ENCODE measurements at regions not wholly inside any gene's neighbourhood (a gene's known extent, or its start where the extent isn't known, plus 50 kb on each side); places are given as distances from the start of the nearest gene placed in this dataset.

DNA sequence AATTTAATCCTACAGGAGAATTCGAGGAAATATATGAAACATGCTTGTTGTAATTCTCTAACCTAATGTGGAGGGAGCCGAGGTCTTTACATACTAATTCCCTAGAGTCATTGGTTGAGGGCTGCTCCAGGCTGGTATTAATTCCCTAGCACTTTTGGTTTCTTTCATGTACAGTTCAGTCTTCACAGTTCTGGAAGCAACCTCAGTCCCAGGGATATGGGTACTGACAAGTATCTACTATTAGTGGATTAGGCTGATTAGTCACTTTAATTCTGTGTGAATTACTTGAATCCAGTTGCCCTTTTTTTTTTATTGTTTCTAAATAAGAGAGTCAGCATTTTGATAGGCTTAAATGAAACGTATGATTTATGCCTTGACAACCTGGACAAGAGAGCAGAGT is 172.3 kb upstream of the HTR2A start:
- TF ChIP-seq, protein P1, sequence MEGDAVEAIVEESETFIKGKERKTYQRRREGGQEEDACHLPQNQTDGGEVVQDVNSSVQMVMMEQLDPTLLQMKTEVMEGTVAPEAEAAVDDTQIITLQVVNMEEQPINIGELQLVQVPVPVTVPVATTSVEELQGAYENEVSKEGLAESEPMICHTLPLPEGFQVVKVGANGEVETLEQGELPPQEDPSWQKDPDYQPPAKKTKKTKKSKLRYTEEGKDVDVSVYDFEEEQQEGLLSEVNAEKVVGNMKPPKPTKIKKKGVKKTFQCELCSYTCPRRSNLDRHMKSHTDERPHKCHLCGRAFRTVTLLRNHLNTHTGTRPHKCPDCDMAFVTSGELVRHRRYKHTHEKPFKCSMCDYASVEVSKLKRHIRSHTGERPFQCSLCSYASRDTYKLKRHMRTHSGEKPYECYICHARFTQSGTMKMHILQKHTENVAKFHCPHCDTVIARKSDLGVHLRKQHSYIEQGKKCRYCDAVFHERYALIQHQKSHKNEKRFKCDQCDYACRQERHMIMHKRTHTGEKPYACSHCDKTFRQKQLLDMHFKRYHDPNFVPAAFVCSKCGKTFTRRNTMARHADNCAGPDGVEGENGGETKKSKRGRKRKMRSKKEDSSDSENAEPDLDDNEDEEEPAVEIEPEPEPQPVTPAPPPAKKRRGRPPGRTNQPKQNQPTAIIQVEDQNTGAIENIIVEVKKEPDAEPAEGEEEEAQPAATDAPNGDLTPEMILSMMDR (tag by site-specific recombination; IDR thresholded peaks at IDR 0.05), result no peak
- no peak for TF ChIP-seq ZNF530 (tag by site-specific recombination; IDR thresholded peaks at IDR 0.05; ENCODE audit: low read depth)
- no peak for TF ChIP-seq ZNF76 (tag by site-specific recombination; IDR thresholded peaks at IDR 0.05; ENCODE audit: borderline replicate concordance, low read depth)
- TF ChIP-seq, protein P2, sequence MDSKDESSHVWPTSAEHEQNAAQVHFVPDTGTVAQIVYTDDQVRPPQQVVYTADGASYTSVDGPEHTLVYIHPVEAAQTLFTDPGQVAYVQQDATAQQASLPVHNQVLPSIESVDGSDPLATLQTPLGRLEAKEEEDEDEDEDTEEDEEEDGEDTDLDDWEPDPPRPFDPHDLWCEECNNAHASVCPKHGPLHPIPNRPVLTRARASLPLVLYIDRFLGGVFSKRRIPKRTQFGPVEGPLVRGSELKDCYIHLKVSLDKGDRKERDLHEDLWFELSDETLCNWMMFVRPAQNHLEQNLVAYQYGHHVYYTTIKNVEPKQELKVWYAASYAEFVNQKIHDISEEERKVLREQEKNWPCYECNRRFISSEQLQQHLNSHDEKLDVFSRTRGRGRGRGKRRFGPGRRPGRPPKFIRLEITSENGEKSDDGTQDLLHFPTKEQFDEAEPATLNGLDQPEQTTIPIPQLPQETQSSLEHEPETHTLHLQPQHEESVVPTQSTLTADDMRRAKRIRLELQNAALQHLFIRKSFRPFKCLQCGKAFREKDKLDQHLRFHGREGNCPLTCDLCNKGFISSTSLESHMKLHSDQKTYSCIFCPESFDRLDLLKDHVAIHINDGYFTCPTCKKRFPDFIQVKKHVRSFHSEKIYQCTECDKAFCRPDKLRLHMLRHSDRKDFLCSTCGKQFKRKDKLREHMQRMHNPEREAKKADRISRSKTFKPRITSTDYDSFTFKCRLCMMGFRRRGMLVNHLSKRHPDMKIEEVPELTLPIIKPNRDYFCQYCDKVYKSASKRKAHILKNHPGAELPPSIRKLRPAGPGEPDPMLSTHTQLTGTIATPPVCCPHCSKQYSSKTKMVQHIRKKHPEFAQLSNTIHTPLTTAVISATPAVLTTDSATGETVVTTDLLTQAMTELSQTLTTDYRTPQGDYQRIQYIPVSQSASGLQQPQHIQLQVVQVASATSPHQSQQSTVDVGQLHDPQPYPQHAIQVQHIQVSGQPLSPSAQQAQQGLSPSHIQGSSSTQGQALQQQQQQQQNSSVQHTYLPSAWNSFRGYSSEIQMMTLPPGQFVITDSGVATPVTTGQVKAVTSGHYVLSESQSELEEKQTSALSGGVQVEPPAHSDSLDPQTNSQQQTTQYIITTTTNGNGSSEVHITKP (tag by site-specific recombination; IDR thresholded peaks at IDR 0.05), result no peak
- no peak for TF ChIP-seq KLF1 (tag by site-specific recombination; IDR thresholded peaks at IDR 0.05)
- no peak for TF ChIP-seq ZNF501 (tag by site-specific recombination; IDR thresholded peaks at IDR 0.05)
- TF ChIP-seq ZNF585B (tag by site-specific recombination; IDR thresholded peaks at IDR 0.05), result no peak
- TF ChIP-seq MYNN (tag by site-specific recombination; IDR thresholded peaks at IDR 0.05; ENCODE audit: borderline replicate concordance), result no peak
- TF ChIP-seq ZBTB1 (tag by site-specific recombination; IDR thresholded peaks at IDR 0.05), result no peak
- no peak for TF ChIP-seq ZNF777 (tag by site-specific recombination; IDR thresholded peaks at IDR 0.05; ENCODE audit: borderline replicate concordance)
- no peak for TF ChIP-seq TCF7L2 (IDR thresholded peaks at IDR 0.05; ENCODE audit: borderline replicate concordance, low read depth, low read length)
- no peak for TF ChIP-seq TRIM28 (IDR thresholded peaks at IDR 0.05; ENCODE audit: borderline replicate concordance, low read length)
- TF ChIP-seq ZNF48 (tag by site-specific recombination; IDR thresholded peaks at IDR 0.05), result no peak
- no peak for TF ChIP-seq ZNF837 (tag by site-specific recombination; IDR thresholded peaks at IDR 0.05)
